PC-3 (cell line): ENCODE measurements at regions not wholly inside any gene's neighbourhood (a gene's known extent, or its start where the extent isn't known, plus 50 kb on each side); places are given as distances from the start of the nearest gene placed in this dataset.

ENCODE experiments used
- CTCF ChIP-seq: fragments of 300-600 bp; sonication (generic); conservative IDR thresholded peaks from 2 replicates; pipeline ENCODE4 v1.5.1; 2017; ENCODE audit warnings: antibody characterized with exemption, low read depth, mild to moderate bottlenecking, low read length
- EZH2 ChIP-seq: fragments of 300-600 bp; sonication (generic); IDR thresholded peaks from one replicate; pipeline ENCODE4 v1.6.1; 2017; ENCODE audit warnings: antibody characterized with exemption, mild to moderate bottlenecking, low read length; ENCODE audit not compliant: unreplicated experiment
- EZH2phosphoT487 ChIP-seq: fragments of 300-600 bp; sonication (generic); IDR thresholded peaks from 2 replicates; pipeline ENCODE4 v1.6.1; 2018; ENCODE audit warnings: mild to moderate bottlenecking, antibody characterized with exemption, low read length, borderline replicate concordance

- TF ChIP-seq CTCF, result no peak
- no peak for TF ChIP-seq EZH2
- TF ChIP-seq EZH2phosphoT487, result no peak
Observed at GRCh38 chr7:7077945-7078344, 104.4 kb upstream of the C1GALT1 start.
